ENCODE measurements at regions not wholly inside any gene's neighbourhood (a gene's known extent, or its start where the extent isn't known, plus 50 kb on each side); places are given as distances from the start of the nearest gene placed in this dataset.
"Not testable (repeated sequence)": the region's sequence is repeated elsewhere in the genome, so short reads cannot be mapped to it uniquely, and the experiment has no call there.

DNA sequence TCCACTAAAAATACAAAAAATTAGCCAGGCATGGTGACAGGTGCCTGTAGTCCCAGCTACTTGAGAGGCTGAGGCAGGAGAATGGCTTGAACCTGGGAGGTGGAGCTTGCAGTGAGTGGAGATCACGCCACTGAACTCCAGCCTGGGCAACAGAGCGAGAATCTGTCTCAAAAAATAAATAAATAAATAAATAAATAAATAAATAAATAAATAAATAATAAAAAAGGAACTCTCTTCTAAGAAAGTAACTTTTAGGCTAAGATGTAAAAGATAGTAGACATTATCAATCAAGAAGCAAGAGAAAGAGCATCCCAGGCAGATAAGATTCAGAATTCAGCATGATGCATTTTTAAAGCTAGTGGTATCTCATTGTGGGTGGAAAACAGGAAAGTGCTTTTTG is 364.8 kb upstream of the LRRC4C start:
- TF ChIP-seq, protein P1, sequence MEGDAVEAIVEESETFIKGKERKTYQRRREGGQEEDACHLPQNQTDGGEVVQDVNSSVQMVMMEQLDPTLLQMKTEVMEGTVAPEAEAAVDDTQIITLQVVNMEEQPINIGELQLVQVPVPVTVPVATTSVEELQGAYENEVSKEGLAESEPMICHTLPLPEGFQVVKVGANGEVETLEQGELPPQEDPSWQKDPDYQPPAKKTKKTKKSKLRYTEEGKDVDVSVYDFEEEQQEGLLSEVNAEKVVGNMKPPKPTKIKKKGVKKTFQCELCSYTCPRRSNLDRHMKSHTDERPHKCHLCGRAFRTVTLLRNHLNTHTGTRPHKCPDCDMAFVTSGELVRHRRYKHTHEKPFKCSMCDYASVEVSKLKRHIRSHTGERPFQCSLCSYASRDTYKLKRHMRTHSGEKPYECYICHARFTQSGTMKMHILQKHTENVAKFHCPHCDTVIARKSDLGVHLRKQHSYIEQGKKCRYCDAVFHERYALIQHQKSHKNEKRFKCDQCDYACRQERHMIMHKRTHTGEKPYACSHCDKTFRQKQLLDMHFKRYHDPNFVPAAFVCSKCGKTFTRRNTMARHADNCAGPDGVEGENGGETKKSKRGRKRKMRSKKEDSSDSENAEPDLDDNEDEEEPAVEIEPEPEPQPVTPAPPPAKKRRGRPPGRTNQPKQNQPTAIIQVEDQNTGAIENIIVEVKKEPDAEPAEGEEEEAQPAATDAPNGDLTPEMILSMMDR (IDR thresholded peaks at IDR 0.05; ENCODE audit: extremely low read depth in 1 of 2, insufficient read depth in 1 of 2, low read depth in 1 of 2, low read length in 2 of 2) = not testable (repeated sequence)
- not testable (repeated sequence) for TF ChIP-seq EZH2 (IDR thresholded peaks at IDR 0.05; ENCODE audit: borderline replicate concordance, low read depth, low read length, severe bottlenecking); POLR2AphosphoS5 (IDR thresholded peaks at IDR 0.05; ENCODE audit: insufficient read depth, low read depth, low read length); POLR2A (IDR thresholded peaks at IDR 0.05; ENCODE audit: low read depth, low read length); GATA2 (IDR thresholded peaks at IDR 0.05; ENCODE audit: insufficient read depth, insufficient read length, low read depth, low read length); JUN (IDR thresholded peaks at IDR 0.05; ENCODE audit: borderline replicate concordance, insufficient read depth, insufficient read length, low read depth)
- TF ChIP-seq, protein P2, sequence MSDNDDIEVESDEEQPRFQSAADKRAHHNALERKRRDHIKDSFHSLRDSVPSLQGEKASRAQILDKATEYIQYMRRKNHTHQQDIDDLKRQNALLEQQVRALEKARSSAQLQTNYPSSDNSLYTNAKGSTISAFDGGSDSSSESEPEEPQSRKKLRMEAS (IDR thresholded peaks at IDR 0.05; ENCODE audit: insufficient read depth, insufficient read length) = not testable (repeated sequence)

All from endothelial cell of umbilical vein (primary cell).